Activated T-cell treated with anti-CD3 and anti-CD28 coated beads, Interleukin-2, amount 50 U/mL, for 72 hours (primary cell): ENCODE measurements at regions not wholly inside any gene's neighbourhood (a gene's known extent, or its start where the extent isn't known, plus 50 kb on each side); places are given as distances from the start of the nearest gene placed in this dataset.
"Not testable (repeated sequence)": the region's sequence is repeated elsewhere in the genome, so short reads cannot be mapped to it uniquely, and the experiment has no call there.

Experiments
- ATAC-seq, 2 donors: fragments of 150-1000 bp; cut with Tn5 transposase; replicated peaks in 1 of 2; 2 replicates each; pipeline ENCODE4 v1.10.0; 2021; ENCODE audit warnings: moderate library complexity in 2 of 2, mild to moderate bottlenecking in 1 of 2
- DNase-seq, 2 donors: peaks; one replicate each; pipeline ENCODE4 v3.0.0; 2021 to 2022; ENCODE audit warnings: mixed read lengths in 1 of 2
- H3K27ac Mint-ChIP-seq: one replicate; pipeline ENCODE4 v1.8.0; 2022; ENCODE audit warnings: mild to moderate bottlenecking, moderate library complexity, mixed read lengths
- H3K27me3 Mint-ChIP-seq: one replicate; pipeline ENCODE4 v1.8.0; 2022; ENCODE audit warnings: low read depth, mixed read lengths
- H3K36me3 Mint-ChIP-seq, 2 donors: one replicate each; pipeline ENCODE4 v1.8.0; 2022; ENCODE audit warnings: mixed read lengths in 2 of 2, mild to moderate bottlenecking in 1 of 2; ENCODE audit not compliant: insufficient read depth in 2 of 2
- H3K4me1 Mint-ChIP-seq: one replicate; pipeline ENCODE4 v1.8.0; 2022; ENCODE audit warnings: low read depth, mixed read lengths
- H3K4me3 Mint-ChIP-seq, 2 donors: one replicate each; pipeline ENCODE4 v1.8.0; 2022; ENCODE audit warnings: mild to moderate bottlenecking in 2 of 2, mixed read lengths in 2 of 2, moderate library complexity in 2 of 2
- H3K9me3 Mint-ChIP-seq, 2 donors: one replicate each; pipeline ENCODE4 v1.8.0; 2022; ENCODE audit warnings: mixed read lengths in 2 of 2

DNA sequence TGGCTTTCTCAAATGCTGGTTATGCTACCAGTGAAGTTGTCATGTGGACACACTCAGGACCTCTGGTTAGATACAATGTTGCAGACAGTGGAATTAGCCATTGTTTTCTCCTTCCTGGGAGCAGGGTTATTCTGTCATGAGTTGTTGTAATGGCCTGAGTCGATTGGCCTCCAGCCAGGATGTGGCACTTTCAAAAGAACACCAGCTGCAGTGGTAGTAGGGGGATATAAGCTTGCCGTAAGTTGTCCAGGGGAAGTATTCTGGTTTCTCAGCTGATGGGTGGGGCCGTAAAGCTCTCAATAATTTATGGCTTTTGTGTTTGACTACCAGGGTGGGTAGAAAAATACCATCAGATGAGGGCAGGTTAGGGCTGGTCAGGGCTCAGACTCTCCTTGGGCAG is 697.5 kb upstream of the GNPDA2 start:
- no peaks in the 10 kb centered on the region for H3K27me3 Mint-ChIP-seq
- H3K4me1 Mint-ChIP-seq: no peaks in the 10 kb centered on the region
- peaks cover 2 to 5% of the 10 kb centered on the region in 2 donors for H3K36me3 Mint-ChIP-seq
- ATAC-seq: no peak
- peaks cover 9 to 18% of the 10 kb centered on the region in 2 donors for H3K9me3 Mint-ChIP-seq
- DNase-seq: no peak
- H3K4me3 Mint-ChIP-seq: no peak overlapping the region
- no peak overlapping the region for H3K27ac Mint-ChIP-seq

DNA sequence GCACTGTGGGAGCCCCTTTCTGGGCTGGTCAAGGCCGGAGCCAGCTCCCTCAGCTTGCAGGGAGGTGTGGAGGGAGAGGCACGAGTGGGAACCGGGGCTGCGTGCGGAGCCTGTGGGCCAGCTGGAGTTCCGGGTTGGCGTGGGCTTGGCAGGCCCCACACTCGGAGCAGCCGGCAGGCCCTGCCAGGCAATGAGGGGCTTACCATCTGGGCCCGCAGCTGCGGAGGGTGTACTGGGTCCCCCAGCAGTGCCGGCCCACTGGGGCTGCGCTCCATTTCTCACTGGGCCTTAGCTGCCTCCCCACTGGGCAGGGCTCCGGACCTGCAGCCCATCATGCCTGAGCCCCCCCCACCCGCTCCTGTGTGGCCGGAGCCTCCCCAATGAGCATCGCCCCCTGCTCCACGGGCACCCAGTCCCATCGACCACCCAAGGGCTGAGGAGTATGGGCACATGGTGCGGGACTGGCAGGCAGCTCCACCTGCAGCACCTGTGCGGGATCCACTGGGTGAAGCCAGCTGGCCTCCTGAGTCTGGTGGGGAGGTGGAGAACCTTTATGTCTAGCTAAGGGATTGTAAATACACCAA is 693.8 kb upstream of the GNPDA2 start:
- H3K36me3 Mint-ChIP-seq, H3K4me1 Mint-ChIP-seq: not testable (repeated sequence)

DNA sequence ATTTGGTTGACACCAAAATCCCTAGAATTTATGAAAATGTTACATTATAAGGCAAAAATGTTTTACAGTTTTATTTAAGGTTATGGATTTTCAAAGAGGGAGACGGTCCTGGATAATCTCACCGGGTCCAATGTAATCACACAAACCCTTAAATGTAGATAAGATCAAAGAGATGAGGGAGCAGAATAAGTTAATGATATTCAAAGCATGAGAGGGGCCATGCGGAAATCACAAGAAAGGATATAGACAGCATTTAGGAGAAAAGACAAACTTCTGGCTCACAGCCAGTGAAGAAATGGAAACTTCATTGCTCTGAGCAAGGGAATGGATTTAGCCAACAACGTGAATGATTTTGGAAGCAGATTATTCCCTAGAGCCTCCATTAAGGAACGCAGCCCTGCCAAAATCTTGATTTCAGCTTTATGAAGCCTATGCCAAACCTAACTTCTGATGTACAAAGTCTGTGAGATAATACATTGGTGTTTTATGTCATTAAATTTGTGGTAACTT is 684.4 kb upstream of the GNPDA2 start:
- H3K36me3 Mint-ChIP-seq: no peaks in the 10 kb centered on the region
- no peaks in the 10 kb centered on the region for H3K4me1 Mint-ChIP-seq
- no peak for DNase-seq
- no peak overlapping the region for H3K27ac Mint-ChIP-seq
- H3K9me3 Mint-ChIP-seq: peaks cover 5 to 7% of the 10 kb centered on the region in 2 donors
- ATAC-seq: no peak
- no peaks in the 10 kb centered on the region for H3K27me3 Mint-ChIP-seq
- no peak overlapping the region for H3K4me3 Mint-ChIP-seq

More for the DNA sequence above, 693.8 kb upstream of the GNPDA2 start:
- not testable (repeated sequence) for H3K27me3 Mint-ChIP-seq, ATAC-seq, H3K27ac Mint-ChIP-seq, DNase-seq, H3K4me3 Mint-ChIP-seq
- H3K9me3 Mint-ChIP-seq: peaks cover 8 to 19% of the 10 kb centered on the region in 2 donors

DNA sequence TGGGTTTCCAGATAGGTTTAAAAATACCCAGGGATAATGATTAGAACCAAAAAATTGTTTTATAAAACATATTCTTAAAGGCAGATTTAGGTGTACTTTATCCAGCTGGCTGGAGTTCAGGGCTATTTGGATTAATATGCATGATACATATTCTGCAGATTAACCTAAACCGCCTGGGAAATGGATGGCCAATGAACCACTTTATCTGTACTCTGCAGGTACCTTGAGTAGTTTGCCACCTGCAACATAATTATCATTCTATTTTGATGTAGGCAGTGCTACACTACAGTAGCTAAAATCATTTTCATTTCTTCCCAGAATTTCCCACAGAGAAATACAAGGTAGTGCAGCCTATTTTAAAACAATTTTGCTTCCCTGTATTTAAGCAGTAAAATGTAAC is 683.2 kb upstream of the GNPDA2 start:
- H3K4me1 Mint-ChIP-seq: no peaks in the 10 kb centered on the region
- no peak overlapping the region for H3K4me3 Mint-ChIP-seq
- DNase-seq: no peak
- no peaks in the 10 kb centered on the region for H3K36me3 Mint-ChIP-seq
- no peaks in the 10 kb centered on the region for H3K27me3 Mint-ChIP-seq
- H3K27ac Mint-ChIP-seq: no peak overlapping the region
- peaks cover 5 to 8% of the 10 kb centered on the region in 2 donors for H3K9me3 Mint-ChIP-seq
- ATAC-seq: no peak

DNA sequence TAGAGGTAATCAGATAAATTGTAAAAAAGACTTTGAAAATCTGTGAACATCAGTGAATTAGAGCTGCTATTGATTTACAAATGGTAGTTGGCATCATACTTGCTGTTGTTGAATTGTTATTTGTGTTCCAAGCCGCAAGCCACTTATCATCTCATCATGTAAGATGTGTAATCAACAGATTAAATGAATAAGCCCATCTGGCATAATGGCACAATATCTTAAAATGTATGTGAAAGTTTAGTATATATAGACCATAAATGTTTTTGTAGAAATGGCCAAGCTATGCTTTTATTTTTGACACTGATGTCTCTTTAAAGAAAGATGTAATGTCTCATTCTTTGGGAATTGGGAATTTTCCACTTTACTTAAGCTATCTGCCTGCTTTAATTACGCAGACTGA is 682.6 kb upstream of the GNPDA2 start:
- ATAC-seq (no peak), DNase-seq (no peak)
- H3K27ac Mint-ChIP-seq: no peak overlapping the region
- peaks cover 2 to 8% of the 10 kb centered on the region in 2 donors for H3K9me3 Mint-ChIP-seq
- no peak overlapping the region for H3K4me3 Mint-ChIP-seq
- no peaks in the 10 kb centered on the region for H3K36me3 Mint-ChIP-seq
- H3K4me1 Mint-ChIP-seq: no peaks in the 10 kb centered on the region
- no peaks in the 10 kb centered on the region for H3K27me3 Mint-ChIP-seq

DNA sequence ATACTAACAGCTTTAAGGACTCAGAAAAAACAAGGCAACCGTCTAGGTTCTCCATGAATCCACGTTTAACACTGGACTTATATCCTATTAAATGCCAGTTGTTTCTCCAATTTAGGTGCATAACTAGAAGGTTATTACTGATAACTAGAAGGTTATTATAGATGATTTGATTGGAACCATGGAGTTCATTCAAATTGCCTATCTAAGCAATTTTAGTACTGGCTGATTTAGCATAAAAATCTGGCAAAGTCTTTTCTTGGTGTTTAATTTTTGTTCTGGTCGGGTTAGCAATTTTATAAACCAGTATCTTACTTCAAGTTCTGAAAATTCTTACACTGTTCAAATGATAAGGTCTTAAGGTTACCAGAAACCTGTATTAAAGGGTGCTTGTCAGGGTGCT is 672.8 kb upstream of the GNPDA2 start:
- Mint-ChIP-seq H3K27ac (no peak overlapping the region), H3K36me3 (no peaks in the 10 kb centered on the region), H3K4me3 (no peak overlapping the region), H3K4me1 (no peaks in the 10 kb centered on the region), H3K9me3 (peaks cover 3 to 7% of the 10 kb centered on the region in 2 donors), H3K27me3 (no peaks in the 10 kb centered on the region)
- DNase-seq: no peak
- no peak for ATAC-seq

DNA sequence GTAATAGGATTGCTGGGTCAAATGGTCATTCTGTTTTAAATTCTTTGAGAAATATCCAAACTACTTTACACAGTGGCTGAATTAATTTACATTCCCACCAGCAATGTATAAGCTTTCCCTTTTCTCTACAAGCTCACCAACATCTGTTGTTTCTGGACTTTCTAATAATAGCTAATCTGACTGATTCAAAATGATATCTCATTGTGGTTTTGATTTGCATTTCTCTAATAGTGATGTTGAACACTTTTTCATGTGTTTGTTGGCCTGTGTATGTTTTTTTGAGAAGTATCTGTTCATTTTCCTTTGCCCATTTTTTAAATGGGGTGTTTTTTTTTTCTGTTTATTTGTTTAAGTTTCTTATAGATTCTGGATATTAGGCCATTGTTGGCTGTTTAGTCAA is 659.0 kb upstream of the GNPDA2 start:
- DNase-seq (no peak), ATAC-seq (no peak)
- Mint-ChIP-seq H3K36me3 (peaks cover 0 to 2% of the 10 kb centered on the region in 2 donors), H3K27ac (no peak overlapping the region), H3K4me3 (no peak overlapping the region), H3K9me3 (peaks cover 13 to 15% of the 10 kb centered on the region in 2 donors), H3K27me3 (no peaks in the 10 kb centered on the region), H3K4me1 (no peaks in the 10 kb centered on the region)

DNA sequence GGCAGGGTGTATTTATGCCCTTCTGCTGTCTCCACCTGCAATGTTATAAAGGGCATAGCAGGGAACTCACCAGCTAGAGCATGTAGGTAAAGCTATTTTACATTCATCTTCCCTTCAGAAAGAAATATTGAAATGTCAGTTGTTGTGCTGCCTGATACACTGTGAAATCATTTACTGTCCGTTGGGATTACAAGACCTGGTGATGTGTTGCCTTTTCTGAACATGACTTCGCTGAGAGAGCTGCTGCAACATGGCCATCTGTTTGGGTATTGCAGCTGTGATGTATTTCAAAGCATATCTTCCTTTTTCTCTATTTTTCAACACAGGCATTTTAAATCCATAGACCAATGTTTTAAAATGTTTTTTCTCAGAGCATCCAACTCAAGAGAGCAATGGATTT is 644.1 kb upstream of the GNPDA2 start:
- H3K4me1 Mint-ChIP-seq: no peaks in the 10 kb centered on the region
- H3K4me3 Mint-ChIP-seq: no peak overlapping the region
- H3K36me3 Mint-ChIP-seq: no peaks in the 10 kb centered on the region
- no peak overlapping the region for H3K27ac Mint-ChIP-seq
- H3K9me3 Mint-ChIP-seq: peaks cover 1 to 9% of the 10 kb centered on the region in 2 donors
- DNase-seq (no peak), ATAC-seq (no peak)
- H3K27me3 Mint-ChIP-seq: no peaks in the 10 kb centered on the region

DNA sequence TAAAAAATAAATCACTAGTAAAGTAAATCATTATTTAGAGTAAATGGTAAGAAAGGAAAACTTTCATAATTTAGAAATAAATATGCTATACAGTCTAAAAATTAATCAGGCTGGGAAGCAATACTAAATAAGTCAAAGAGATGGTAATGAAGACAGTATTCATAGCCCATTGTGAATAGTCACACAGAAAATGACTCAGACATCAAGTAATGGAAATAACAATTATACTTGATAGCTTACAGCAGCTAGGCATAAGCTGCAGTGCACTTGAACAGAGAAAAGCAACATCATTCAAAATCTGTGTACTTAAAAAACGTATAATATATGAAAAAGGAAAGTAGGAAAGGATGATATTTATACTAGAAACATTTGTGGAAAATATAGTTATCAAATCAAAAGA is 642.5 kb upstream of the GNPDA2 start:
- no peak for ATAC-seq
- Mint-ChIP-seq H3K9me3 (peaks cover 3 to 9% of the 10 kb centered on the region in 2 donors), H3K27ac (no peak overlapping the region), H3K4me1 (no peaks in the 10 kb centered on the region), H3K4me3 (no peak overlapping the region), H3K36me3 (no peaks in the 10 kb centered on the region), H3K27me3 (no peaks in the 10 kb centered on the region)
- no peak for DNase-seq

DNA sequence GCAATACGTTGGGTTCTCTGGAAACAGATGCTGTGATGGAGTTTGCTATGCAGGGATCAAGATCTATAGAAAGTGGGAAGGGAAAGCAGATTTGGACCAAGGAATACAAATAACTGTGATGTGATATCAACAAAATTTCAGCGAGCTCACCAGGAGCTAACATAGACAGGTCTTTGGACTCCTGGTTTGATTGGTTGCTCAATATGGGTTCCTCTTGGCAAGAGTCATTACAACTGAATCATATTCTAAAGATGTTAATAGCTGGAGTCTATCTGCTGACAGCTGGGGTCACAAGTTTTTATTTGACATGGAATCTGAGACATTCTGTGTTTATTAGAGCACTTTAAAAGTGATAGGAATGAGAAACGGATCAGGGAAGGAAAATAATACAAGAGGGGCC is 637.6 kb upstream of the GNPDA2 start:
- Mint-ChIP-seq H3K36me3 (peaks cover 0 to 2% of the 10 kb centered on the region in 2 donors), H3K27me3 (no peaks in the 10 kb centered on the region), H3K9me3 (peaks cover 11 to 13% of the 10 kb centered on the region in 2 donors), H3K4me3 (no peak overlapping the region), H3K27ac (no peak overlapping the region), H3K4me1 (no peaks in the 10 kb centered on the region)
- ATAC-seq (no peak), DNase-seq (no peak)

DNA sequence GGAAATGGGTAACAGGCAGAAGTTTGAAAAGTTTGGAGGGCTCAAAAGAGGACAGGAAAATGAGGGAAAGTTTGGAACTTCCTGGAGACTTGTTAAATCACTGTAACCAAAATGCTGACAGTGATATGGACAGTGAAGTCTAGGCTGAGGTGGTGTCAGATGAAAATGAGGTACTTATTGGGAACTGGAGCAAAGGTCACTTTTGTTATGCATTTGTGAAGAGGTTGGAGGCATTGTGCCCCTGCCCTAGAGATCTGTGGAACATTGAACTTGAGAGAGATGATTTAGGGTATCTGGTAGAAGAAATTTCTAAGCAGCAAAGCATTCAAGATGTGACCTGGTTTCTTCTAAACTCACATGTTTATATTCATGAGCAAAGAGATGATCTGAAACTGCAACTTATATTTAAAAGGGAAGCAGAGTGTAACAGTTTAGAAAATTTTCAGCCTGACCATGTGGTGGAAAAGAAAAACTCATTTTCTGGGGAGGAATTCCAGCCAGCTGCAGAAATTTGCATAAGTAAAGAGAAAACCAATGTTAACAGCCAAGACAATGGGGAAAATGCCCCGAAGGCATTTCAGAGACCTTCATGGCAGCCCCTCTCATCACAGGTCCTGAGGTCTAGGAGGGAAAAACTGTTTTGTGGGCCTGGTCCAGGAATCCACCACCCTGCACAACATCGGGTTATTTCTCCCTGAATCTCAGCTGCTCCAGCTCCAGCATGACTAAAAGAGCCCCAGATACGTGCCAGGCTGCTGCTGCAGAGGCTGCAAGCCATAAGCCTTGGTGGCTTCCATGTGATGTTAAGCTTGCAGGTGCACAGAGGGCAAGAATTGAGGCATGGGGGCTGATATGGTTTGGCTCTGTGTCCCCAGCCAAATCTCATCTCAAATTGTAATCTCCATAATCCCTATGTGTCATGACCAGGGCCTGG is 632.5 kb upstream of the GNPDA2 start:
- ATAC-seq (no peak), DNase-seq (no peak)
- H3K36me3 Mint-ChIP-seq: peaks cover 0 to 2% of the 10 kb centered on the region in 2 donors
- H3K4me1 Mint-ChIP-seq: no peaks in the 10 kb centered on the region
- H3K27ac Mint-ChIP-seq: no peak overlapping the region
- H3K9me3 Mint-ChIP-seq: peaks cover 11 to 13% of the 10 kb centered on the region in 2 donors
- H3K4me3 Mint-ChIP-seq: no peak overlapping the region
- H3K27me3 Mint-ChIP-seq: no peaks in the 10 kb centered on the region

DNA sequence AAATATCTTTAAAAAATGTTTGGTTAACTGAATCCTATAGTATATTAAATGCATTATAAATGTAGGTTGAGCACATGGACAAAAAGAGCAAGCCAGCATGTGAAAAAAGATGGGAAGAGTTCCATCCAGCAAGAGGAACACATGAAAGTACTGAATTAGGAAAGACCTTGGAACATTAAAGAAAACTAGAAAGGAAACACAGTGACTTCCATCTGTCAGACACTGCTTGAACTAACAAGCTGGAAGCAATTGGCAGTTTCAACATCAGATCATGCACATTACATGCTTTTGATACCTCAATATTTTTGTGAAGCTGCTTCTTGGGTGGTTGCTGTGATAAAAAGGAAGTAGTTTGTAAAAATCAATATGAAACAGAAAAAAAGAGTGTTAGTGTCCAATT is 626.8 kb upstream of the GNPDA2 start:
- Mint-ChIP-seq H3K9me3 (peaks cover 3 to 7% of the 10 kb centered on the region in 2 donors), H3K27ac (no peak overlapping the region), H3K4me1 (no peaks in the 10 kb centered on the region), H3K27me3 (no peaks in the 10 kb centered on the region), H3K36me3 (no peaks in the 10 kb centered on the region), H3K4me3 (no peak overlapping the region)
- ATAC-seq (no peak), DNase-seq (no peak)

DNA sequence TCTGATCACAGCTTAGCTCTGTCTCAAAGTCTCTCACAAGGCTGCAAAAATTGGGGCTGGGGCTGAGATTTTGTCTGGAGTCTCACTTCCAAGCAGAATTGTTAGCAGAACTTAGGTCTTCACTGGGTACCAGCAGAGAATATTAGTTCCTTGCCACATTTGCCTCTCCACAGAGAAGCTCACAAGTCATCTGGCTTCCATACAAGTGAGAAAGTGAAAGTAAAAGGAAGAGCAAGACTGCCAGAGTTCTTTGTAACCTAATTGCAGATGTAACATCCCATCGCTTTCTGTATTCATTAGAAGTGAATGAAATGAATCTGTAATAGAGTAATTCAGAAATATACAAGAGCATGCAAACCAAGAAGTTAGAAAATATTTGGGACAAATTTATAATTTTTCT is 624.1 kb upstream of the GNPDA2 start:
- H3K27ac Mint-ChIP-seq: peak overlapping the region; percentile 75
- H3K4me1 Mint-ChIP-seq: no peaks in the 10 kb centered on the region
- no peak overlapping the region for H3K4me3 Mint-ChIP-seq
- DNase-seq (no peak), ATAC-seq (no peak)
- no peaks in the 10 kb centered on the region for H3K36me3 Mint-ChIP-seq
- peaks cover 3 to 7% of the 10 kb centered on the region in 2 donors for H3K9me3 Mint-ChIP-seq
- H3K27me3 Mint-ChIP-seq: no peaks in the 10 kb centered on the region
